ENCODE measurements at regions not wholly inside any gene's neighbourhood (a gene's known extent, or its start where the extent isn't known, plus 50 kb on each side); places are given as distances from the start of the nearest gene placed in this dataset.
A peak's percentile ranks its signal among the peaks of the same experiment; 100 is the strongest.

GRCh38 chr6:165117806-165118205 is 191.6 kb downstream of the C6orf118 start:
- TF ChIP-seq CTCF (IDR thresholded peaks at IDR 0.05; ENCODE audit: control insufficient read depth, insufficient read depth, low read depth, low read length, missing control alignments) = no peak
- DNase-seq (ENCODE audit: low read depth) = no peak
- H3K4me3 ChIP-seq (ENCODE audit: control insufficient read depth, low read depth, low read length) = no peak overlapping the region

DNA sequence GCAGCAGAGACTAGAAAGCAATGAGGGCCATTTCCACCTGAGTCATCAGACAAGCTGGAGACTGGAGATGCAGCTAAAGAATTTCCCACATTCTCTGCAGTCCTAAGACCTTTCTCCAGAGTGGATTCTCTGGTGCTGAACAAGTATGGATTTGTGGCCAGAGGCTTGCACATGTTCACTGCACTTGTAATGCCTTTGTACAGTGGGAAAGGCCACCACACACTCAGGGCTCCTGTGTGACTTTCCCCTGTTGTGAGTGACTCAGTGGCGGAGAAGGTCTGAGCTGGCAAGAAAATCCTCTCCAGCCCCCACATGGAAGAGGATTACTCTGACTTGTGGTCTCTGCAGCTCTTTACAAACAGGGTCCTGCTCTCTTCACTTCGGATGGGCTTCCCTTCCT is 192.3 kb downstream of the C6orf118 start:
- no peak overlapping the region for H3K4me3 ChIP-seq (ENCODE audit: control insufficient read depth, low read depth, low read length)
- no peak for DNase-seq (ENCODE audit: low read depth)
- TF ChIP-seq CTCF (IDR thresholded peaks at IDR 0.05; ENCODE audit: control insufficient read depth, insufficient read depth, low read depth, low read length, missing control alignments) = no peak

GRCh38 chr6:165110860-165111259 is 198.5 kb downstream of the C6orf118 start:
- no peak for DNase-seq (ENCODE audit: low read depth)
- no peak overlapping the region for H3K4me3 ChIP-seq (ENCODE audit: control insufficient read depth, low read depth, low read length)
- no peak for TF ChIP-seq CTCF (IDR thresholded peaks at IDR 0.05; ENCODE audit: control insufficient read depth, insufficient read depth, low read depth, low read length, missing control alignments)

DNA sequence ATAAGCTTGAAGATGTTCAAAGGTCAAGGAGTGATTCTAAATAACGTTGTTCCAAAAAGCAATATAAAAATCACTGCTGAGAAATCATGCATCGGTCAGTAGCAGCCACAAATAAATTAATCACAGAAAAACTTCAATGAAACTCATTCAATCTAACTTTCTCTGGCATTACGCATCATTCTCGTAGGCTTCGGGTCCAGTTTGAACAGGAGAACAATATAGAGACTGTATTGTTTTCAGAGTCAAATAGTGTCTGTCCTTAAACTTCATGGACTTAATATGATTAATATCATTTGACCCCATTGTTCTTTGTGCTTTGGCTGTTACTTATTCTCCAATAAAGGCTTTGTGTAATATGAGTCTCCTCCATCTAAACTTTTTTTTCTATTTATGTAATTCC is 200.4 kb downstream of the C6orf118 start:
- no peak for DNase-seq (ENCODE audit: low read depth)
- no peak for TF ChIP-seq CTCF (IDR thresholded peaks at IDR 0.05; ENCODE audit: control insufficient read depth, insufficient read depth, low read depth, low read length, missing control alignments)
- no peak overlapping the region for H3K4me3 ChIP-seq (ENCODE audit: control insufficient read depth, low read depth, low read length)

- no peak for DNase-seq (ENCODE audit: low read depth)
- no peak overlapping the region for H3K4me3 ChIP-seq (ENCODE audit: control insufficient read depth, low read depth, low read length)
- no peak for TF ChIP-seq CTCF (IDR thresholded peaks at IDR 0.05; ENCODE audit: control insufficient read depth, insufficient read depth, low read depth, low read length, missing control alignments)
Observed at GRCh38 chr6:165106261-165106660, 203.1 kb downstream of the C6orf118 start.

- no peak for DNase-seq (ENCODE audit: low read depth)
- TF ChIP-seq CTCF (IDR thresholded peaks at IDR 0.05; ENCODE audit: control insufficient read depth, insufficient read depth, low read depth, low read length, missing control alignments) = peak; percentile 44
- H3K4me3 ChIP-seq (ENCODE audit: control insufficient read depth, low read depth, low read length) = no peak overlapping the region
Observed at GRCh38 chr6:165098165-165098564, 211.2 kb downstream of the C6orf118 start.

DNA sequence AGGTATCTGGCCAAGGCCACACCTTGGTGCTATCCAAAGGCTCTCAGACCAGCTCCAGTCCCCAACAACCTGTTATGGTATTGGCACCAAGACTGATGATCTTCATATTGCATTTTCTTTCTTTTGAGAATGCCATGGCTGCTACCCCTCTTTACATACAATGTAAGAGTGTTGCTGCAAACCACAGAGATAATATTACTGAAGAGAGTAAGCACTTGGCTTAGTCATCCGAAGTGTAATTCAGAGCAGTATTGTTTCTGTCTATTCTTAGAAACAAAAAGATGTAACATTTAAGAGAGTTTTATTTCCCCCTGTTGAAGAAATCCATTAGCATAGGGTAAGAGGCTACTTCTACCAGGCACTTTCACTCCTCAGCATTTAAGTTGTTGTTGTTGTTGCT is 212.5 kb downstream of the C6orf118 start:
- no peak for DNase-seq (ENCODE audit: low read depth)
- no peak overlapping the region for H3K4me3 ChIP-seq (ENCODE audit: control insufficient read depth, low read depth, low read length)
- no peak for TF ChIP-seq CTCF (IDR thresholded peaks at IDR 0.05; ENCODE audit: control insufficient read depth, insufficient read depth, low read depth, low read length, missing control alignments)

Data from AG09309 (cell line).